SK-N-SH (cell line): ENCODE measurements at regions not wholly inside any gene's neighbourhood (a gene's known extent, or its start where the extent isn't known, plus 50 kb on each side); places are given as distances from the start of the nearest gene placed in this dataset.
"Not testable (repeated sequence)": the region's sequence is repeated elsewhere in the genome, so short reads cannot be mapped to it uniquely, and the experiment has no call there.

Source experiments
- CHD2 ChIP-seq: fragments of 150-350 bp; IDR thresholded peaks from 2 replicates; pipeline ENCODE4 v1.6.1; 2018; ENCODE audit warnings: low read length; ENCODE audit not compliant: partially characterized antibody
- EP300 ChIP-seq, 2 experiments: IDR thresholded peaks; 2 replicates each; pipeline versions ENCODE4 v1.4.0 to v1.6.1; 2012; ENCODE audit warnings: borderline replicate concordance in 1 of 2, low read depth in 1 of 2, low read length in 1 of 2
- FOXM1 ChIP-seq: IDR thresholded peaks from 2 replicates; pipeline ENCODE4 v1.4.0; 2012; ENCODE audit warnings: low read depth, mild to moderate bottlenecking
- GABPA ChIP-seq: IDR thresholded peaks from 2 replicates; pipeline ENCODE4 v1.4.0; 2012; ENCODE audit warnings: low read depth, mild to moderate bottlenecking
- RCOR1 ChIP-seq: fragments of 150-350 bp; IDR thresholded peaks from 2 replicates; pipeline ENCODE4 v1.6.1; 2017; ENCODE audit warnings: antibody characterized with exemption, low read length
- TAF1 ChIP-seq: IDR thresholded peaks from 2 replicates; pipeline ENCODE4 v1.6.1; 2012; ENCODE audit warnings: low read depth, mild to moderate bottlenecking, low read length, moderate library complexity, borderline replicate concordance
- TCF12 ChIP-seq: IDR thresholded peaks from 2 replicates; pipeline ENCODE4 v1.4.0; 2012
- TEAD4 ChIP-seq: IDR thresholded peaks from 2 replicates; pipeline ENCODE4 v1.4.0; 2012; ENCODE audit warnings: mild to moderate bottlenecking, borderline replicate concordance; ENCODE audit not compliant: insufficient read depth
- TF ChIP-seq, protein P1 (sequence below): fragments of 150-350 bp; IDR thresholded peaks from 2 replicates; pipeline ENCODE4 v1.6.1; 2017; ENCODE audit warnings: antibody characterized with exemption, low read length, low read depth, borderline replicate concordance
- TF ChIP-seq, protein P2 (sequence below): IDR thresholded peaks from 2 replicates; pipeline ENCODE4 v1.4.0; 2012; ENCODE audit warnings: low read depth, borderline replicate concordance
- TF ChIP-seq, protein P3 (sequence below): fragments of 200-600 bp; sonication (generic); IDR thresholded peaks from 2 replicates; pipeline ENCODE4 v1.6.1; 2017; ENCODE audit warnings: antibody characterized with exemption, mild to moderate bottlenecking, moderate library complexity

- TF ChIP-seq, protein P1, sequence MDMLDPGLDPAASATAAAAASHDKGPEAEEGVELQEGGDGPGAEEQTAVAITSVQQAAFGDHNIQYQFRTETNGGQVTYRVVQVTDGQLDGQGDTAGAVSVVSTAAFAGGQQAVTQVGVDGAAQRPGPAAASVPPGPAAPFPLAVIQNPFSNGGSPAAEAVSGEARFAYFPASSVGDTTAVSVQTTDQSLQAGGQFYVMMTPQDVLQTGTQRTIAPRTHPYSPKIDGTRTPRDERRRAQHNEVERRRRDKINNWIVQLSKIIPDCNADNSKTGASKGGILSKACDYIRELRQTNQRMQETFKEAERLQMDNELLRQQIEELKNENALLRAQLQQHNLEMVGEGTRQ, result not testable (repeated sequence)
- TF ChIP-seq, protein P2, sequence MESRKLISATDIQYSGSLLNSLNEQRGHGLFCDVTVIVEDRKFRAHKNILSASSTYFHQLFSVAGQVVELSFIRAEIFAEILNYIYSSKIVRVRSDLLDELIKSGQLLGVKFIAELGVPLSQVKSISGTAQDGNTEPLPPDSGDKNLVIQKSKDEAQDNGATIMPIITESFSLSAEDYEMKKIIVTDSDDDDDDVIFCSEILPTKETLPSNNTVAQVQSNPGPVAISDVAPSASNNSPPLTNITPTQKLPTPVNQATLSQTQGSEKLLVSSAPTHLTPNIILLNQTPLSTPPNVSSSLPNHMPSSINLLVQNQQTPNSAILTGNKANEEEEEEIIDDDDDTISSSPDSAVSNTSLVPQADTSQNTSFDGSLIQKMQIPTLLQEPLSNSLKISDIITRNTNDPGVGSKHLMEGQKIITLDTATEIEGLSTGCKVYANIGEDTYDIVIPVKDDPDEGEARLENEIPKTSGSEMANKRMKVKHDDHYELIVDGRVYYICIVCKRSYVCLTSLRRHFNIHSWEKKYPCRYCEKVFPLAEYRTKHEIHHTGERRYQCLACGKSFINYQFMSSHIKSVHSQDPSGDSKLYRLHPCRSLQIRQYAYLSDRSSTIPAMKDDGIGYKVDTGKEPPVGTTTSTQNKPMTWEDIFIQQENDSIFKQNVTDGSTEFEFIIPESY, result not testable (repeated sequence)
- TF ChIP-seq TEAD4; RCOR1; TAF1; FOXM1; CHD2; GABPA; EP300 (IDR thresholded peaks at IDR 0.05; ENCODE audit: borderline replicate concordance in 1 of 2, low read depth in 1 of 2, low read length in 1 of 2); TCF12: not testable (repeated sequence)
- TF ChIP-seq, protein P3, sequence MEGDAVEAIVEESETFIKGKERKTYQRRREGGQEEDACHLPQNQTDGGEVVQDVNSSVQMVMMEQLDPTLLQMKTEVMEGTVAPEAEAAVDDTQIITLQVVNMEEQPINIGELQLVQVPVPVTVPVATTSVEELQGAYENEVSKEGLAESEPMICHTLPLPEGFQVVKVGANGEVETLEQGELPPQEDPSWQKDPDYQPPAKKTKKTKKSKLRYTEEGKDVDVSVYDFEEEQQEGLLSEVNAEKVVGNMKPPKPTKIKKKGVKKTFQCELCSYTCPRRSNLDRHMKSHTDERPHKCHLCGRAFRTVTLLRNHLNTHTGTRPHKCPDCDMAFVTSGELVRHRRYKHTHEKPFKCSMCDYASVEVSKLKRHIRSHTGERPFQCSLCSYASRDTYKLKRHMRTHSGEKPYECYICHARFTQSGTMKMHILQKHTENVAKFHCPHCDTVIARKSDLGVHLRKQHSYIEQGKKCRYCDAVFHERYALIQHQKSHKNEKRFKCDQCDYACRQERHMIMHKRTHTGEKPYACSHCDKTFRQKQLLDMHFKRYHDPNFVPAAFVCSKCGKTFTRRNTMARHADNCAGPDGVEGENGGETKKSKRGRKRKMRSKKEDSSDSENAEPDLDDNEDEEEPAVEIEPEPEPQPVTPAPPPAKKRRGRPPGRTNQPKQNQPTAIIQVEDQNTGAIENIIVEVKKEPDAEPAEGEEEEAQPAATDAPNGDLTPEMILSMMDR, result not testable (repeated sequence)
These were observed 127.7 kb upstream of the UBE3A start for GRCh38 chr15:25566545-25566944.
